Erythroblast (primary cell): ENCODE measurements at regions not wholly inside any gene's neighbourhood (a gene's known extent, or its start where the extent isn't known, plus 50 kb on each side); places are given as distances from the start of the nearest gene placed in this dataset.

Experiments used
- GATA1 ChIP-seq: IDR thresholded peaks from 2 replicates; pipeline ENCODE4 v1.6.1; 2011; ENCODE audit warnings: low read depth, mild to moderate bottlenecking, control low read depth, low read length, moderate library complexity
- POLR2A ChIP-seq: IDR thresholded peaks from 2 replicates; pipeline ENCODE4 v1.6.1; 2011; ENCODE audit warnings: mild to moderate bottlenecking, low read length

DNA sequence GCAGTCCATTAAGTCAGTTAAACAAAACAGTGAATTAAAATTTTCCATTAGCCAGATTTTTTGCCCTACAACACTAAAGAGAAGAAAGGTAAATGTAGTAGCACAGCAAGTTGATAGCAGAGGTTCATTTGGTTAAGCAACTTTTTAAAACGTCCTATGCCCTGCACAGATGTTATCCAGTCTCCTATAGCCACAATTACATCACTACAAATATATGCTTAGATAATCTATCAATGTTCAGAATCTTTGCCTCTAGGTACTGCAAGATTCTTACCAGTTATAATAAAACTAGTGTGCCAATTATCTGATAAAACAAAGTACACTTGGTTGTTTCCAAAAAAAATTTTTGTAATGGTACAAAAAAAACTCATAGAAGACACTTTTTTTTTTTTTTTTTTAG, 175.5 kb upstream of the MYO3A start:
- TF ChIP-seq POLR2A (no peak), GATA1 (no peak)
